ENCODE measurements at regions not wholly inside any gene's neighbourhood (a gene's known extent, or its start where the extent isn't known, plus 50 kb on each side); places are given as distances from the start of the nearest gene placed in this dataset.

DNA sequence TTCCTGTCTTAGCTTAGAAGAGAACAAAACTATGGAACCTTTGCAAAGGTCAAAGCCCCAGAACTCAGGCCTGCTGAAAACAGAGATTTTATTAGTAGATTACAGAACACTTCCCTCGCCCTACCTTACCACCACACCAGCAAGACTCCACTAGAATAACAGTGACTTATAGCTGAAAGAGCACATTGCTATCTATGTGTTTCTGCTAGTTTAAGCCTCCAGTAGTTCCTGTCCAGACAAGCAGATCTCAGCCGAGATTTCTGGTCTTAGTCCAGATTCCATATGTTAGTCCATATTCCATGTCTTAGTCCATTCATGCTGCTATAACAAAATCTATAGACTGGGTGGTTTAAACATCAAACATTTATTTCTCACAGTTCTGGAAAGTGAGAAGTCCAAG is 412.3 kb upstream of the ID4 start:
- no peak for DNase-seq

DNA sequence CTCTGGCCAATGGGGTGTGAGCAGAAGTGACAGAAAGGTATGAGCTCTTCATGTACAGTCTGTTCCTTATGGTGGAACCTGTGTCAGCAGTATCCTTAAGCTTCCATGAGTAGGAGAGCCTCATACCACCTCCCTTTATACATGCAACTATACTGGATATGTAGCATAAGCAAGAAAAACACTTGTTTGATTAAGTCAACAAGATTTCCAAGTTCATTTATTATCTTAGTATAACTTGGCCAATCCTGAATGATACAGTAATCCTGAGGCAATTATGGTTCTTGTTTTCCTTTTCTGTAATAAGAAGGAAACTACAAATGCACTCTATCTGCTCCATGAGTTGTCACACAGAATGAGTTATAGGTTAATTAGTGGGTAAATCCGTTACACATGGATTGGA is 409.6 kb upstream of the ID4 start:
- DNase-seq = no peak

DNA sequence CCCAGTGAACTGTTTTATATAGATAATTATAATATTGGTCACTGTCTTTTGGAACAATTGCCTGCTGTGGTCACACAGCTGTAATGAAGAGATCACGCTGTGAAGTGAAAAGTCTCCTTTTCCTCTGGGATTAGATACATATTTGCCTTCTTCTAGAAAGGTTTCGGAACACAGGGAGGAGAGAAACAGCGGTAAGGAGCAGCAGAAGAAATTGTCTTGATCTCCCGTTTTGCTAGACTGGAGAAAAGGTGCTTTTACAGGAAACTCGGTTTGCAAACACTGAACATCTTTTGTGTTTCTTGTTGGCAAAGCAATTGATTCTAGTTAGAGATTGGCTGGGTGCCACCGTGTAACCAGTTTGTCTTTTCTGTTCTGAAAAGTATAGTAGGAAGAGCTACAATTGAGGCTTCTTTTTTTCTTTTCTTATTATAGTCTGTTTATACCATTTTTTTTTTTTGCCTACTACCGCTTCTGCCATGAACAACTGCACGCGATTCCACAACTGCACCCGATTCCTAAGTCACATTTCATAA is 404.1 kb upstream of the ID4 start:
- no peak for DNase-seq

DNA sequence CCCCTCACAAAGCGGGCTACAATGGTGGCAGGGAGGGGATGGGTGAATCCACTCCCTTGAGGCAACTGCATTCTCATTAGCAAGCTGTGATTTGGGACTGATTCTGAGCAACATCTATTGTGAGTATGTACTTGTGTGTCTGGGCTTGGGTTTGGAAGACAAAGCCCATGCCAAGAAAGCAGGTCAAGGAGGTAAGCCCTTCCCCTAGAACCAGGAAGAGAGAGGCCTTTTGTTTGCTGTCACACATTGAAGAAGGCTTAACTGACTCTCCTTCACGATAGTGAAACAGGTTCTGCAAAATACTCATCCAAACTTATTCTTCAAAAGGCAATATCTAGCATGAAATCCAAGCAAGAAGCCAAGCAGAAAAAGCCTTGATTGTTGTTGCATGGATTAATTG is 403.1 kb upstream of the ID4 start:
- no peak for DNase-seq

DNA sequence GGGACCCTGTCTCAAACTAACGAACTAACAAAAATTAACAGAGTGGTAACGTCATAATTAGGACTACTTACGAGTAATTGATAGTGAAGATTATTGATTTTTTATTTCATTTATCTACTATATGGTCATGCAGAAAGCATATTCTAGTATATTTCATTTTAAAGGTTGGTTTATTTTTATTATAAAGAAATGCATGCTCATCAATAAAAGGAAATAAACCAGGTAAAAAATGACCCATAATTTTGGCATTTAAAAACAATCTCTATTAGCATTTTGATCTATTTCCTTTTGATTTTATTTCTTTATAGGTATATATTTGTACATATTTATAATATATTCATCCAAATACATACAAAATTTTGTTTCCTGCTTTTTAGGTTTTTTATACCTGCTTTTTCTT is 401.4 kb upstream of the ID4 start:
- DNase-seq = no peak

DNA sequence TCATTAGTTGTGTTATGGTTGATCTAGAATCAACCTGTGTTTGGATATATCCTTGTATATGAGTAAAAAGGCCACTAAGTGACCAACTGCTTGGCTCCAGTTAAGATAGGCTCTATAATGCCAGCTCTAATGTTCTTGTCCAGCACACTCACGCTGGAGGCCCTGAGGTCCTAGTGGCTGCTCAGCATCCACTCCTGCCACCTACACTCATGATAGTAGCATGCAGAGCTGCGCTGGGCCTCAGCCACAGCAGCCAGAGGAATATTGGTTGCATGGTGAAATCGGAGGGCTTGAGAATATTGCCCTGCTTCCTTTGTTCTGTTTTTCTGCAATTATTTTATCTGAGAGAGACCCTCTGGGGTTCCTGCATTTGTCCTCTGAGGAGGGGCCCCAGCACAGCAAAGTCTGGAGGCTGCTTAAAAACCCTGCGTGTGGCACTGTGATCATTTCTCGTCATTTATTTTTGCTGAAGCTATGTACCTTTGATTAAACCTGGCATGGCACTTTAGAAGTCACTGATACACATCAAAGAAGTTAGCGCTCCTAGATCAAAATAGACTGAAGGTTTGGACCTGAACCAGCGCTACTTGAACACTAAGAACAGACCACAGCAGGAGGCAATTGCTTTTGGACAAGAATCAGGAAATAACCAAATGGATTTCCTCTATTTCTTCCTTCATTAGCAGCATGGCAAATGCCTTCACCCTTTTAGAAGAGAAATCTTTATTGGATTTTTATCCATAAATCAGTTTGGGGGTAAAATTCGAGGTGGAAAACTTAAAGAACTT is 398.4 kb upstream of the ID4 start:
- DNase-seq = no peak

DNA sequence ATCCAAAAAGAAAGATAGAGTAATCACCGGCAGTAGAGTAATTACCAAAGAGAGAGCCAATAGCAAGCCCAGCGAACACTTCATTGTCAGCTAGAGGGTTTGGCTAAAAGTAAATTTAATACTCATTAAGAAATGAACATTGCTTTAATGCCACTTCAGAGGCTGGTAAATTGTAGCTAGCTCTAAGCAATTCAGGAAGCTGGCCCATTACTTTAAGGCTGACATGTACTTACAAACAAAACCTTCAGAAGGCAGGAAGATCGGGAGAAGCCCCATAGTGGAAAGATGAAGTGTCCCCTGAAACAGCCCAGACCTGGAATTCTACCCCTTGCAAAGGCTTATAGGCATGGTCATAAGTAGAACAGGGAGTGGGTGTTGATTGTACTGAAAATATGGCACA is 396.6 kb upstream of the ID4 start:
- DNase-seq = no peak

DNA sequence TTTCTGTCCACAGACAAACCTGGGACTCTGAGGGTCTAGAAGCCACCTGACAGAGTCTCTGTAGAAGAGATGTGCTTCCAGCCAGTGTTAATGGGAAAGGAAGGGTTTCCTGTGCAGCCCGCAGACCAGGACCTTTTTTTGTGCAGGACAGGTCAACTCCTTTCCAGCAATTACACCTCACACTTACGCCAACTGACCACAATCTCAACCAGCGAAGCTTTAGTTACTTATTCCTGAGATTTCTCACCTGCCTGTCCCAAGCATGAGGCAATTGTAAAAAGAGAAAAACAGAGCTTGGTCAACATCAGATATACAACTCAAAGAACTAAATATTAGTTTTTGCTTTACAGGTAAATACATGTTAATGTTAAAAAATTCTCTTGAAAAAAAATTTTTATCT is 393.8 kb upstream of the ID4 start:
- no peak for DNase-seq

DNA sequence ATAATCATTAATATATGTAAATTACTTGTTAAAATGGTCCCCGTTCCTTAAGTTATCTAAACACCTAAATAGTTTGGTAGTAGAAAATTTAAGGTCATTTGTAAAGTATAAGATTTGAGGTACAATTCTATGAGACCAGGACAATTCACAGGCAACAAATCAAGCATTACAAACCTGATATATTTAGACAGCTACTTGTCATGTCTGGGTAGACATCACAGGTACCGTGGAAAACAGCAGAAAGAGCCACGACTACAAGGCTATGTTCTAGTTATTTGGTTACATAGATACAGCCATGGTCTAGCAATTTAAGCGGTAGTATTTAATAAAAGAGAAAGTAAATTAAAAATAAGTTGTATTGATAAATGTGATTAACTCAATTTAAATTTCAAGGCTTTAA is 393.1 kb upstream of the ID4 start:
- DNase-seq = no peak

DNA sequence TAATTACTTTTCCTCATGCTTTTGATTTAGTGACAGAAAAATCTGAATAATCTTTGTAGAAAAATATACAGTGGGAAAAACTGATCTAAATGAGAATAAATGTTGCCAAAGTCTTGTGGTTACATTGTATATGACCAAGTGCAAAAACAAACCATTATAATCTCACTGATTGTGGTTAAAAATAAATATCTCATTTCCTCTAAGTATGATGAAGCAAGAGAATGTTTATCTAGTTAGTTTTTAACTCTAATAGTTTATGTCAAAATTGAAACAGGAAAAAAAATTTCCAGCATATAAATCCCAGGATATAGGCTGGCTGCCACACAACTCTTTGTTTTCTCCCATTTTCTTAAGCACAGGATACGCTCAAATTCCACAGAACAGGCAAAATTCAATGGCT is 392.7 kb upstream of the ID4 start:
- DNase-seq = no peak

DNA sequence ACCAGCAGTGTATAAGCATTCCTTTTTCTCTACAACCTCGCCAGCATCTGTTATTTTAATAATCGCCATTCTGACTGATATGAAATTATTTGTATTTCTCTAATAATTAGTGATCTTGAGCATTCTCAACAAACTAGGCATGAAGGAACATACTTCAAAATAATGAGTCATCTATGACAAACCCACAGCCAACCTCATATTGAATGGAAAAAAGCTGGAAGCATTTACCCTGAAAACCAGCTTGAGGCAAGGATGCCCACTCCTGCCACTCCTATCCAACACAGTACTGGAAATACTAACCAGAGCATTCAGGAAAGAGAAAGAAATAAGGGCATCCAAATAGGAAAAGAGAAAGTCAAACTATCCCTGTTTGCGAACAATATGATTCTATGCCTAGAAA is 390.6 kb upstream of the ID4 start:
- no peak for DNase-seq

DNA sequence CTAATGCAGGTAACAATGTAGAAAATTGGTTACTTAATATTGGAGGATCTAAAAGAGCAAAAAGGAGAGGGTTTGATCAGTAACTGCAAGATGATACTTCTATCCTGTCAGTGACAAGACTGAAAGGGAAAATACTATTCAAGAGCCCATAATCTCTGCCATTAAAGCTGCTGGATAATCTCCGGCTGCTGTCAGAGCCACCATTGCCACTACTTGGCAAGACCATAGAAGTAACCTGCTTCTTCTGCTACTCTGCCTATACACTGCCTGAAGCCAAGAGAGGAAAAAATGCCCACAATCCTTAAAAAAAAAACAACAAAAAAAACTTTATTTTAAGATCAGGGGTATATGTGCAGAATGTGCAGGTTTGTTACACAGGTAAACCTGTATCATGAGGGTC is 386.5 kb upstream of the ID4 start:
- no peak for DNase-seq

DNA sequence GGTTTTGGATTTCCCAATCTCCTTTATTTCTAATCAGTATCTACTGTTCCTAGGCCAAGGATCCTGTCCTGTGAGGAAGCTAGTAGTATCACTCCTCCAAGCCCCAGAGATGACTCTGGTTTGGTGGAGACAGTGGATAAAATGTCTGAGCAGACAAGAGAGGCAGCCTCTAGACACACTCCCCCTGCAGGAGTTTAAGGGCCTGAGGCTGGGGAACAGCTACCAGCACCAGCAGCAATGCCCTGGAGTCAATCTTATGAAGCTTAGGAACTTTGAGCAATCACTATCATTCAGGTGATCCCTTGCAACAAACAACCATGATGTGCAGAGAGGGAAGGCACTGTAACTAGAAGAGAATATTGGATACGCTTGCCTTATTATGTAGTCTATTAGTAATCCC is 384.7 kb upstream of the ID4 start:
- no peak for DNase-seq

DNA sequence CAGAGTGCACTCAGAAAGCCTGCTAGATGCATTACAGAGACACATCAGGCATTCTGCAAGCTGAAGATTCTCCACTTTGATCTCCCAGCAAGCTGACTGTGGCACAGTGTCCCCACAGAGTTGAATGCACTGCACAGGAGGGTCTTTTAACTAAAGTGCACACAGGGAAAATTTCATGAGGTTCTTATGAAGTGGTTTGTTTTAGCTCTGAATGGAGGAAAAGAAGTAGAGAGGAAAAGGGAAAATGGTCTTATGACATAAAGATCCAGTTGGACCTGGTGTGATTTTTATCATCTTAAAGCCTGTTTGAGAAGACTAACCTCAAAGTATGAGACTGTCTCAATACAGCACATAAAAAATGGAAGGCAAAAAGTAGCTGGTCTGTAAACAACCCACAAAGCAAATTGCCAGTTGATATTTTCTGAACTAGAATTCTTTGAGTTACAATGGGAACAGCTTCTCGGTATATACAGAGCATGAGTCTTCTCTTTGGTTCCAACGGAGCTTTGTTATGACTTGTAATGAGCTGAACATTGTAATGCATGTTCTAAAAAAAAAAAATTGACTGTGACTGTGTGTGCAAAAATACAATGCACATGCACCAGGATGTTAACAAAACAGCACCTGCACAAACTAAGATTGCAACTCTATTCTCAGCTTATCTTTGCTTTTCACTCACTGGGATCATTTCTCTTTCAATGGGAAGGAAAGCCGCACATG is 383.0 kb upstream of the ID4 start:
- no peak for DNase-seq

DNA sequence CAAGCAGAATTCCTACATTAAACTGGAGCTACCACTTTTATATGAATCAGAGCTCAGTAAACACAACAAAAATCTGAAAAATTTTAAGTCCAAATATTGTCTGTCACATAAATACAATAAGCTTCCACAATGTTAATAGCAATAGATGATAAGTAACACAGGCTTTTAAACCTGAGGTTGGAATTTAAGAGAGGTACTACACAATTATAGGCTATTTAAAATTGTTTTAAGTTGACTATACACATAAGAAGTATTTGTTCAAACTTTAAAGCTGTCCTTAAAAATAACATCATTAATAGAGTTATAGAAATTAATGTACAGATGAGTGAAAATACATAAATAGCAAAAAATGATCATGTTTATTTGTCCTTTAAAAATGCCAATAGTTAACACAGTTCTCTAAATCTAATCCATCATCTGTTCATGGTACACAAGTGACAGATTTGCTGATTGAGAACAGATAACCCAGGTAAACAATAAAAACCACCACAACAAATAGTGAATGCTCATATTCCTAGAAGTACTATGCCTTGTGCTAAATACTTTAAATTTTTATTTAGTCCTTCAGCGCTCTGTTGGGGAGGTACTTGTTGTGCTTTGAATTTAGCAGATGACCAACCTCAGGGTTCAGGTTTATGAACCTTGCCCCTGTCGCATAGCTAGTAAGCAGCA is 382.3 kb upstream of the ID4 start:
- no peak for DNase-seq

DNA sequence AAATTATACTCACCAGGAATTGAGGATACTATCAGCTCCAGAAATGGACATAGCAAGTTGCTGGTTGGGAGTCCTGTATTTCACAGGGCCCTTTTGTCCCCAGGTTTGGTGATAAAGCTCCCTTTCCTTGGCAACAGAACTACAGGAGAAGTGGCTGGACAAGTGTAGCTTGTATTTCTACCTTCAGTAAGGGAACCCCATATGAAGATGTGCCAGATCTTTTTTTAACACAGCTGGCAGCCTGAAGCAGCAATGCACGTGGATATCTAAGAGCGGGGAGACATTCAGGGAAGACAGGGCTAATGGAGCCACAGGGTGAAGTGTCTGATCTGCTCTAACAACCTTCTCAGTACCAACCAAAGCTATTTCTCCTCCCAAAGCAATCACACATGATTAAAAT is 373.9 kb upstream of the ID4 start:
- no peak for DNase-seq

DNA sequence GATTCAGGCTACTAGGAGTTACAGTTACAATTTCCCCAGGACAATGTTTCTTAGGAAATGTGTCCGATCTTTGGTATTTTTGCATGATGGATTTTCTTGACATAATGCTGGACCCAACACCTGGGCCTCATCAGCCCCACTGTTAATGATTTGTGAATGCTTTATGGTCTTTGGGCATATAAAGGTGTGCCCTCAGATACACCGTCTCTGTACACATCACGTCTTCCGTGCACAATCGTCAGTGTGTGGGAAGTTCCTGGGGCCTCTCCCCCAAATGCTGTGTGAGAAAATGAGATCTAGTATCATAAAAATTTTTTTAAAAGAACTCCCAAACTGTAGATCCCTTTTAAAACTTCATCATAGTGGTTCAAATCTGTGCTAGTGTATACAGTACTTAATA is 373.2 kb upstream of the ID4 start:
- DNase-seq = no peak

DNA sequence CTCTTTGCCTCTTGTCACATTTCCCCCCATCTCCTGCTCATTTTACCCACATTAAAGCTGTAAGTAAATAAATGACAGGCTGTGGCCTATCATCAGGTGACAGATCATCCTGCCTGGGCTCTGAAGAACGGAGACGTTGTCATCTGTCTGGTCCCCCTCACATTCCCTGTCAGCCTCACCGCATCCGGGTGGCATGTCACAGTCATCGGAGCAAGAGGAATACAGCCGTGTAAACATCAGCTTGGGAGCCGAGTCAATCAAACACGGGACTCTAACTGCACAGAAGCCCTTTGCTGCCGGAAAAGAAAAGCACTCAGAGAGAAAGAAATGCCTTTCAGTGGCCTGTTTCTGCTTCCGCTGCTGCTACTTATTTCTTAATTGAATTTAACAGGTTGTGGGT is 371.9 kb upstream of the ID4 start:
- DNase-seq = no peak

DNA sequence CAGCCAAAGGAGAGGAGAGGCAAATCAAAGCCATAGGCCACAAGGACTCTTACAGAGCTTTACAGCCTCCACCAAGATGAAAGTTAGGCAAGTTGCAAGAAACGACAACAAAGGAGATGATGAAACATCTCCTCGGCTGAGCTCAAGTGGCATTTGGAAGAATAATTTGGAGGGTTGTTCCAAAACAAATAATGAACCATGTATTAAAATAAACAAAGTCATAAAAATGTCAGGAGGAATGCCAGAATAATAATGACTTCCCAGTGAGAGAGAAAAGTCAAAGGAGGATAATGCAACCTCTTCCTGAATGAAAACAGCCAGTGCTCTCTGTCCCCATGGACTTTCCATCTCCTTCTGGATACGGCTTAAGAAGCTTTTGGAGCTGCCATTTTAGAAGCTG is 371.4 kb upstream of the ID4 start:
- no peak for DNase-seq

DNA sequence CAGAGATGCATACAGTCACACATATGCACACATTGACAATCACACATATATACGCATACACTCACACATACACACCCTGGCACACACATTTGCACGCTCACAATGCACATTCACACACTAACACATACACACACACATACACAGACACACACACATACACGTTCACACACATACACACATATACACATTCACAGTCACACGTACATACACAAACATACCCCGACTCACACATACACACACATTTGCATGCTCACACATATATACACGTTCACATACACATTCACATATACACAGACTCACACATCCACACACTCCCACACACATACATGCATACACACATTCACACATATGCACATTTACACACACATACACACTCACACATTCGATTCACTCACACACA is 366.8 kb upstream of the ID4 start:
- no peak for DNase-seq

DNA sequence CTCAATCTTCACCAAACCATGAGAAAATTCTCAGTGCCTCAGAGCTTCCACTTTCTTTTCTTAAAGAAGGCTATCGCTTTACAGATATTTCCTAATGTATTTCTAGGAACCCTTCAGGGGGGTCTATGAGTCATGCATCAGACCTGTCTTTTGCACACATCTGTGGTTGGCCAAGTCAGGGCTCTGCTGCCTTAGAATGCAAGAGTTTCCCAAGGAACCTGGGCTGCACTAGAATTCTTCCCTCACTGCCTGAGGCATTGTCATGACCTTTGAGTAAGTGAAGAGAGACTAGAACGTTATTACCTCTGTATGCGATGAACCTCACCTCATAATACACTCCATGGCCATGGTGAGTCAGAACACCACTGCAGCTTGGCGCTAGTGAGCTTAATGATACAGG is 365.0 kb upstream of the ID4 start:
- DNase-seq = no peak

DNA sequence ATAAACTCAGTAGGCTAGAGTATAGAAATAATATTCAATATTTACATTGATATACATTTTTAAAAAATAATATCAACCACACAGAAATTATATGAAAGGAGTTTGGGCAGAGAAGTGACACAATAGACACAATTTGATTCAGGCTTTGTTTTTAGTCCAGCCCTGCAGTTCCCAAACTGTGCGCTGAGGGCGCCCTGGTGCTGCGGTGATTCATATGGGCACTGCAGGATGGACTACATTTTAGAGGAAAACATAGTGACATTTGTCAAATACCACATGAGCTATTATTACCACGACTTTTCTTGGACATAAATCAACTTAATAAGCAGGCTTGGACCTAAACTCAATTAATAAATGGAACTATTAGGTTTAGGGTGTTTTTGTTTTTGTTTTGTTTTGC is 364.3 kb upstream of the ID4 start:
- DNase-seq = no peak

DNA sequence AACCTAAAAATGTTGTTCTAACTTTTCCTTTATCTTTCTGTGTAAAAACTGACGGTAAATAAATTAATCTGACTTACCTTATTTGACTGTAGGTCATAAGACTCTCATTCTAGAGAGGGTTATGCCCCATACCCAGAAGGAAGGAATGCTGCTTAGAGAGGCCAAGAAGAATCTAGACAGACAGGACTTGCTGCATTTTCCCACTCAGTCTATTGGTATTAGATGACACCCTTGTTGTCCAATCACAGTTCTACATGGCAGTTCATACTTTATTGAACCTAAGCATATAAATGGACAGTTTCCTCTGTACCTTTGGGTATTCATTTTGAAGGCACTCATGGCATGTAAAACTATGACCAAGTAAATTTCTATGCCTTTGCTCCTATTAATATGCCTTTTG is 359.6 kb upstream of the ID4 start:
- DNase-seq = no peak

DNA sequence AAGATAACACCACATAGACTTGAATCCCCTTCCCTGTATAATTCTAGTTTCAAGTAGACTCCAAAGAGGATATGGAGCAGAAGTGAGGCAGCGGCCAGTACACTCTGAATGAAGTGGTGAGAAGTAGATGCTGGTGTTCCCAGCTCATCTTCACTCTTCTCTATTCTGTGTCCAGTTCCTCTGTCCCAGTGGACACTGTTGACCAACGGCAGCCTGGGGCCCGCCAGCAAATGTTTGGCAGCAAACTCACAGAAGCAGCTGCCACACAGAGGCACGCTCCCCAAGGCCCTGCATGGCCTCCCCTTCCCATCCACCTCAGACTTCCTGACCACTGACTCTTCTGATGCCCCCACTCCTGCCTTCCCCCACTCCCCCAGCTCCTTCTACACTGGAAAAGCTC is 358.9 kb upstream of the ID4 start:
- no peak for DNase-seq
